Activated T-cell treated with anti-CD3 and anti-CD28 coated beads, Interleukin-2, amount 50 U/mL, for 4 hours (primary cell): ENCODE measurements at regions not wholly inside any gene's neighbourhood (a gene's known extent, or its start where the extent isn't known, plus 50 kb on each side); places are given as distances from the start of the nearest gene placed in this dataset.
"Not testable (repeated sequence)": the region's sequence is repeated elsewhere in the genome, so short reads cannot be mapped to it uniquely, and the experiment has no call there.

Experiments
- ATAC-seq, 2 donors: fragments of 200-7000 bp; cut with Tn5 transposase; one replicate each; pipeline ENCODE4 v1.10.0; 2021
- DNase-seq: peaks from one replicate; pipeline ENCODE4 v3.0.0-alpha.2; 2020
- H3K27me3 Mint-ChIP-seq: one replicate; pipeline ENCODE4 v1.8.0; 2021; ENCODE audit warnings: low read depth, mixed read lengths
- H3K36me3 Mint-ChIP-seq: one replicate; pipeline ENCODE4 v1.8.0; 2022; ENCODE audit warnings: mixed read lengths; ENCODE audit not compliant: insufficient read depth
- H3K4me1 Mint-ChIP-seq: one replicate; pipeline ENCODE4 v1.8.0; 2021; ENCODE audit warnings: low read depth, mixed read lengths
- H3K4me3 Mint-ChIP-seq: one replicate; pipeline ENCODE4 v1.8.0; 2021; ENCODE audit warnings: mild to moderate bottlenecking, moderate library complexity, mixed read lengths
- H3K9me3 Mint-ChIP-seq: one replicate; pipeline ENCODE4 v1.8.0; 2021; ENCODE audit warnings: mixed read lengths

GRCh38 chr6:26720663-26721218, 61.2 kb upstream of the ZNF322 start:
- H3K4me1 Mint-ChIP-seq, DNase-seq, ATAC-seq, H3K9me3 Mint-ChIP-seq, H3K27me3 Mint-ChIP-seq, H3K36me3 Mint-ChIP-seq, H3K4me3 Mint-ChIP-seq: not testable (repeated sequence)

- H3K9me3 Mint-ChIP-seq: not testable (repeated sequence)
Measured at GRCh38 chr6:26730019-26730766, 70.6 kb upstream of the ZNF322 start.

GRCh38 chr6:26734776-26735472, 75.4 kb upstream of the ZNF322 start:
- not testable (repeated sequence) for H3K9me3 Mint-ChIP-seq, ATAC-seq, H3K4me3 Mint-ChIP-seq, H3K4me1 Mint-ChIP-seq, DNase-seq, H3K27me3 Mint-ChIP-seq, H3K36me3 Mint-ChIP-seq

More at GRCh38 chr6:26730019-26730766, 70.6 kb upstream of the ZNF322 start:
- not testable (repeated sequence) for DNase-seq, H3K4me3 Mint-ChIP-seq, H3K36me3 Mint-ChIP-seq, H3K27me3 Mint-ChIP-seq, H3K4me1 Mint-ChIP-seq, ATAC-seq

GRCh38 chr6:26739811-26740210, 80.3 kb upstream of the ZNF322 start:
- Mint-ChIP-seq H3K9me3 (peaks cover 7% of the 10 kb centered on the region), H3K36me3 (no peaks in the 10 kb centered on the region), H3K4me3 (no peak overlapping the region), H3K4me1 (no peaks in the 10 kb centered on the region), H3K27me3 (peaks cover 29% of the 10 kb centered on the region)
- DNase-seq: no peak
- ATAC-seq: no peak

GRCh38 chr6:26743157-26743821, 83.7 kb upstream of the ZNF322 start:
- H3K4me3 Mint-ChIP-seq: no peak overlapping the region

GRCh38 chr6:26743941-26744699, 84.6 kb upstream of the ZNF322 start:
- ATAC-seq: no peak
- Mint-ChIP-seq H3K27me3 (peaks cover 45% of the 10 kb centered on the region), H3K9me3 (peaks cover 7% of the 10 kb centered on the region), H3K4me1 (no peaks in the 10 kb centered on the region), H3K4me3 (no peak overlapping the region), H3K36me3 (no peaks in the 10 kb centered on the region)
- DNase-seq: no peak

More at GRCh38 chr6:26743157-26743821, 83.7 kb upstream of the ZNF322 start:
- peaks cover 45% of the 10 kb centered on the region for H3K27me3 Mint-ChIP-seq
- peaks cover 7% of the 10 kb centered on the region for H3K9me3 Mint-ChIP-seq
- no peaks in the 10 kb centered on the region for H3K4me1 Mint-ChIP-seq
- H3K36me3 Mint-ChIP-seq: no peaks in the 10 kb centered on the region
- no peak for DNase-seq
- ATAC-seq: no peak

- DNase-seq, H3K4me3 Mint-ChIP-seq, H3K9me3 Mint-ChIP-seq, ATAC-seq, H3K36me3 Mint-ChIP-seq, H3K4me1 Mint-ChIP-seq: not testable (repeated sequence)
- peaks cover 45% of the 10 kb centered on the region for H3K27me3 Mint-ChIP-seq
Measured at GRCh38 chr6:26744837-26745282, 85.3 kb upstream of the ZNF322 start.

- not testable (repeated sequence) for H3K4me3 Mint-ChIP-seq, ATAC-seq, H3K36me3 Mint-ChIP-seq, H3K4me1 Mint-ChIP-seq, DNase-seq, H3K9me3 Mint-ChIP-seq
- H3K27me3 Mint-ChIP-seq: peaks cover 45% of the 10 kb centered on the region
Measured at GRCh38 chr6:26745964-26746363, 86.4 kb upstream of the ZNF322 start.

GRCh38 chr6:26749126-26749758, 89.7 kb upstream of the ZNF322 start:
- not testable (repeated sequence) for DNase-seq, H3K4me3 Mint-ChIP-seq, H3K36me3 Mint-ChIP-seq, H3K9me3 Mint-ChIP-seq, H3K4me1 Mint-ChIP-seq, ATAC-seq
- H3K27me3 Mint-ChIP-seq: peaks cover 22% of the 10 kb centered on the region

GRCh38 chr6:26749759-26750126, 90.2 kb upstream of the ZNF322 start:
- H3K9me3 Mint-ChIP-seq, H3K4me1 Mint-ChIP-seq, H3K4me3 Mint-ChIP-seq, H3K36me3 Mint-ChIP-seq, ATAC-seq, DNase-seq: not testable (repeated sequence)
- peaks cover 17% of the 10 kb centered on the region for H3K27me3 Mint-ChIP-seq

DNA sequence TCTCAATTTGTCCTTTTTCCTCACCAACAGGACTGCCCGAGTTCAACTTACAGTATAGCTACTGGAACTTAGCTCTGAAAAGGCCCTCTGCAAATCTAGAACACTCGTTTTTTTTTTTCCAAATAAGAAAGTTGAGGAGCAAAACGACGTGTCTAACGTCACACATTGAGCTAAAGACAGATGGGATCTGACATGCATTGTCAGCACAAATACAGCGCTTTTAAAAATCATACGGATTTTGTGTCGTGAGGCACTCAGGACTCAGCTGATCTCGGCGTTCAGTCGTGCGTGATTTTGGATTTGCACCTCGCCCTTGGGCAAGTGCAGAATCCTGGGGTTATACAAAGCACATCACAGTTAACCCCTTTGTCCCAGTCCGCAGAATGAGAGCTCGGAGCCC, 94.7 kb upstream of the ZNF322 start:
- Mint-ChIP-seq H3K27me3 (no peaks in the 10 kb centered on the region), H3K36me3 (no peaks in the 10 kb centered on the region), H3K4me3 (no peak overlapping the region), H3K9me3 (no peaks in the 10 kb centered on the region), H3K4me1 (no peaks in the 10 kb centered on the region)
- no peak for DNase-seq
- no peak for ATAC-seq

GRCh38 chr6:26754801-26755200, 95.3 kb upstream of the ZNF322 start:
- H3K27me3 Mint-ChIP-seq, H3K36me3 Mint-ChIP-seq, DNase-seq, H3K4me3 Mint-ChIP-seq, H3K4me1 Mint-ChIP-seq, H3K9me3 Mint-ChIP-seq, ATAC-seq: not testable (repeated sequence)

DNA sequence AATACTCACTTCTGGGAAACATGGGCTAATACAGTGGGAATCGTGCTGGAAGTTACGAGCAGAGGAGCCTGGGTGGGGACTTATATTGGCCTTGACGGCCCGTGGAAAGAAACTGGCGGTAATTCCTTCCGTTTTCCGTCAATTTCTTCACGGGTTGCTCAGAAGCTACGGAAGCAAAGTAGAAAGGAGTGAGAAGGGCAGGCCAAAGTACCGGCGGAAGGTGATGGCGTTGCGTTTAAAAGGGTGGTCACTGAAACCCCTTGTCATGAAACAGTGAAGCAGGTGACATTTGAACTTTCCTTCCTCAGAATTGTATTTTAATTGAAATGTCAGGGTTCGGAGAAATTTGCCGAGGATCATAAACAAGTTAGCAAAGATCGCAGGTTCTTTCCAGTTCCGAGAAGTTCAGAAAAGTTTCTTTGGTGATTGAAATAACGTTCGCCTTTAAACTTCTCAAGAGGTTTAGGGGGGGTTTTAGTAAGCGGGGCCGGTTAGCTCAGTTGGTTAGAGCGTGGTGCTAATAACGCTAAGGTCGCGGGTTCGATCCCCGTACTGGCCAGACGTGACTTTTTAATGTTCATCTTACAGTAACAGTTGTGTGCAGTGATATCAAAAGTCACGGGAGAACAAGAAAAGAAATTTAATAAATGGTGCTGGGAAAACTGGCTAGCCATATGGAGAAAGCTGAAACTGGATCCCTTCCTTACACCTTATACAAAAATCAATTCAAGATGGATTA, 96.7 kb upstream of the ZNF322 start:
- DNase-seq, H3K4me3 Mint-ChIP-seq, H3K9me3 Mint-ChIP-seq, ATAC-seq, H3K27me3 Mint-ChIP-seq, H3K36me3 Mint-ChIP-seq, H3K4me1 Mint-ChIP-seq: not testable (repeated sequence)
